ENCODE measurements at regions not wholly inside any gene's neighbourhood (a gene's known extent, or its start where the extent isn't known, plus 50 kb on each side); places are given as distances from the start of the nearest gene placed in this dataset.
"Not testable (repeated sequence)": the region's sequence is repeated elsewhere in the genome, so short reads cannot be mapped to it uniquely, and the experiment has no call there.

DNA sequence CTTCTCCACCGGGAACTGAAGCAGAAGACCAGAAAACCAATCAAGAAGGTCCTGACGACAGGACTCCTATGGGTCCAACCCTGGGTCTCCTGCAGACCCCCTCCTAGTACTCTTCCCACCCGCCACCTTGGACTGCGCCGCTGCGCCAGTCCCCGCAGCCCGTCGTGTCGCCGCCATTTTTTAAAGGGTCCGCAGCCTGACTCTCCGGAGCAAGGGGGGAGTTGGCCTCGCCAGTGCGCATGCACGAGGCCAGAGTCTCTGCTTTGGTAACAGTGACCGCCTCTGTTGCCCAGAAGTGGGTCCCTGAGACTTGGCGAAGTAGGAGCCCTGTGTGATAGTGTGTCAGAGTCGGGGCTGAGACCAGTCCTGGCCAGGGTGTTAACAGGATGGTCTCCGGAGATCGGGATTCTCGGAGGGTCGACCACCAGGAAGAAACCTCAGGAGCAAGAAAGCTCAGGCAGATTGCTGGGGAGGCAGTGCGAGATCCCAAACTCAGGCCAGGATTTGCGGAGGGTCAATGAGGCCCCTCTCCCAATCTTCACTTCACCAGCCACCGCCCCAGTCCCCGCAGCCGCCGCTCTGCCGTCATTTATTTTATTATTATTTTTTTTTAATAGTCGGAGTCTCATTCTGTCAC is 612.5 kb downstream of the KCNJ18 start:
- no peaks in the 10 kb centered on the region for H3K27me3 ChIP-seq (replicated peaks; ENCODE audit: insufficient read depth)
- TF ChIP-seq POLR2A (IDR thresholded peaks at IDR 0.05) (no peak), CTCF (IDR thresholded peaks at IDR 0.05) (no peak), POLR2AphosphoS5 (IDR thresholded peaks at IDR 0.05) (no peak)
- H3K36me3 ChIP-seq: no peaks in the 10 kb centered on the region
- H3K4me1 ChIP-seq (replicated peaks): no peaks in the 10 kb centered on the region
- no peak overlapping the region for H3K27ac ChIP-seq
- 87% methylated on average over 31 of the region's 31 CpGs for WGBS
- no peak overlapping the region for H3K4me3 ChIP-seq
- no peak for DNase-seq (ENCODE audit: low spot score)
- H3K9me3 ChIP-seq: no peaks in the 10 kb centered on the region
- intact Hi-C loops (cut with DNase I): no loop called here

DNA sequence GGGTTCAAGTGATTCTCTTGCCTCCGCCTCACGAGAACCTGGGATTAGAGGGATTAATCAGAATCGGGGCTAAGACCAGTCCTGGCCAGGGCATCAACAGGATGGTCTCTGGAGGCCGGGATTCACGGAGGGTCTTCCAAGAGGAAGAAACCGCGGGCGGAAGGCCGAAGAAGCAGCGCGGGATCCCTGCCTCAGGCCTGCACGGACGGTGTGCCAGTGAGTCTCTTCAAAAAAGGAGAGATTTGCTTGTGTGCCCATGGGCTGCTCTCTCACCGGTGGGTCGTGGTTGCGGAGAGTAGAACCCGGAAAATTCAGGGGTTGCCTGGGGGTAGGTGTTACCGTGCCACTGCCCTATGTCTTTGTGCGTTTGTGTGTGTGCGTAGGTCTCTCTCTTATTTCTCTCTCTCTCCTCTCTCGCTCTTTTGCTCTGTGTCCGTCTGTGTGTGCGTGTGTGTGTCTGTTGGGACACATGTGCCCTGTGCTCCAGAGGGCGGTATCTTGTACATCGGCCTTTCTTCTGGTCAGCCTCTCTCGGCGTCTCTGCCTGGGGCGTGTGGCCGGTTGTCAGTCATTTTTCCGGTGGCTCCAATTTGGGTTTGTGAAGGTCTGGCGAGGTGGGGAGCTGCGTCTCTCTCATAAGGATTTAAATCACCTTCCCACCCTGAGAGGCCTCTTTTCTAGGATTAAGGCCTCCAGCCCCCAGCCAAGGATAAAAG is 613.2 kb downstream of the KCNJ18 start:
- no peaks in the 10 kb centered on the region for H3K4me1 ChIP-seq (replicated peaks)
- H3K27me3 ChIP-seq (replicated peaks; ENCODE audit: insufficient read depth): no peaks in the 10 kb centered on the region
- no peaks in the 10 kb centered on the region for H3K9me3 ChIP-seq
- no peak overlapping the region for H3K27ac ChIP-seq
- no peak overlapping the region for H3K4me3 ChIP-seq
- intact Hi-C loops (cut with DNase I): no loop called here
- TF ChIP-seq CTCF (IDR thresholded peaks at IDR 0.05): no peak
- no peak for TF ChIP-seq POLR2AphosphoS5 (IDR thresholded peaks at IDR 0.05)
- no peak for TF ChIP-seq POLR2A (IDR thresholded peaks at IDR 0.05)
- no peaks in the 10 kb centered on the region for H3K36me3 ChIP-seq
- WGBS: 89% methylated on average over 32 of the region's 32 CpGs
- no peak for DNase-seq (ENCODE audit: low spot score)

GRCh38 chr17:22310292-22310691 is 618.0 kb downstream of the KCNJ18 start:
- 74% methylated on average over 7 of the region's 7 CpGs for WGBS
- H3K9me3 ChIP-seq; H3K4me1 ChIP-seq (replicated peaks); H3K36me3 ChIP-seq; H3K27me3 ChIP-seq (replicated peaks; ENCODE audit: insufficient read depth); intact Hi-C loops (cut with DNase I); DNase-seq (ENCODE audit: low spot score); H3K27ac ChIP-seq; H3K4me3 ChIP-seq: not testable (repeated sequence)

GRCh38 chr17:22310717-22311686 is 618.7 kb downstream of the KCNJ18 start:
- 59% methylated on average over 26 of the region's 26 CpGs for WGBS
- intact Hi-C loops (cut with DNase I): no loop called here
- DNase-seq (ENCODE audit: low spot score): no peak

GRCh38 chr17:22321001-22321400 is 628.7 kb downstream of the KCNJ18 start:
- H3K9me3 ChIP-seq; intact Hi-C loops (cut with DNase I); H3K36me3 ChIP-seq; H3K27me3 ChIP-seq (replicated peaks; ENCODE audit: insufficient read depth); DNase-seq (ENCODE audit: low spot score); H3K4me1 ChIP-seq (replicated peaks); H3K27ac ChIP-seq; H3K4me3 ChIP-seq: not testable (repeated sequence)
- WGBS: 70% methylated on average over 4 of the region's 4 CpGs

More at GRCh38 chr17:22310717-22311686, 618.7 kb downstream of the KCNJ18 start:
- no peak overlapping the region for H3K27ac ChIP-seq
- H3K9me3 ChIP-seq: no peaks in the 10 kb centered on the region
- H3K4me1 ChIP-seq (replicated peaks): no peaks in the 10 kb centered on the region
- no peaks in the 10 kb centered on the region for H3K36me3 ChIP-seq
- no peak overlapping the region for H3K4me3 ChIP-seq
- no peaks in the 10 kb centered on the region for H3K27me3 ChIP-seq (replicated peaks; ENCODE audit: insufficient read depth)
- TF ChIP-seq POLR2A (IDR thresholded peaks at IDR 0.05) (no peak), POLR2AphosphoS5 (IDR thresholded peaks at IDR 0.05) (no peak), CTCF (IDR thresholded peaks at IDR 0.05) (no peak)

DNA sequence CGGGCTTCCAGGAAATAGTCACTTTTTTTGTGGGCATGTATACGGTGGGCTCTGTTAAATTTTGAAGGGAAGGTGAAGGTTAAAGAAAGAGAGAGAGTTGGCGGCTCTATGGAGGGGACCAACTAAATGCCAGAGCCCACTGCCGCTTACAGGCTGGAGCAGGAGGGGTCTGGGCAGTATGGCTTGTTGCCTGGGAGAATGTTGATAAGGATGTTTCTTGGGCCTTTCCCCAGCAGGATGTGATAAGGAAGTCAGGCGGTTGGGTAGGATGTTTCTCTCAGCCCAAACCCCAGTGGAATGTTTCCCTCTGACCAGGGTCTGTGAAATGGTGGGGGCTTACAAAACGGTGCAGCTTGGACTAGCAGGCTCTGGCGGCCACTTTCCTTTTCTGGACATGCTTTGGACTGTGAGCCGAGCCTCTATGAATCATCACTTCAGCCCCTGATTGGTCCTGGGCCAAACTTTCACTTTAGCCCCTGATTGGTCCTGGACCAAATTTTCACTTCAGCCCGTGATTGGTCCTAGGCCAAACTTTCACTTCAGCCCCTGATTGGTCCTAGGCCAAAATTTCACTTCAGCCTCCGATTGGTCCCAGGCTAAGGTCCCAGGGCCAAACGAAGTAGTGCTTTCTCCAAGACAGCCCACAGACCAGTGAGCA is 630.7 kb downstream of the KCNJ18 start:
- WGBS: 70% methylated on average over 11 of the region's 11 CpGs
- DNase-seq (ENCODE audit: low spot score): not testable (repeated sequence)

More for the DNA sequence above, 630.7 kb downstream of the KCNJ18 start:
- H3K4me3 ChIP-seq; H3K9me3 ChIP-seq; H3K36me3 ChIP-seq; intact Hi-C loops (cut with DNase I); H3K27ac ChIP-seq; H3K4me1 ChIP-seq (replicated peaks); H3K27me3 ChIP-seq (replicated peaks; ENCODE audit: insufficient read depth): not testable (repeated sequence)
